Sigmoid colon (tissue), 4 donors: ENCODE measurements at regions not wholly inside any gene's neighbourhood (a gene's known extent, or its start where the extent isn't known, plus 50 kb on each side); places are given as distances from the start of the nearest gene placed in this dataset.
"Not testable (repeated sequence)": the region's sequence is repeated elsewhere in the genome, so short reads cannot be mapped to it uniquely, and the experiment has no call there.

Experiments
- EP300 ChIP-seq, 4 donors: sonication (generic); formaldehyde crosslinking; IDR thresholded peaks; one replicate each; pipeline ENCODE4 v1.6.1; 2017; ENCODE audit warnings: antibody characterized with exemption in 4 of 4
- POLR2A ChIP-seq, 2 donors: fragments of 450-650 bp; IDR thresholded peaks; one replicate each; pipeline ENCODE4 v1.6.1; 2016; ENCODE audit warnings: antibody characterized with exemption in 2 of 2, mild to moderate bottlenecking in 2 of 2, moderate library complexity in 2 of 2
- POLR2AphosphoS5 ChIP-seq, 4 donors: sonication (generic); formaldehyde crosslinking; IDR thresholded peaks; one replicate each; pipeline ENCODE4 v1.6.1; 2017; ENCODE audit warnings: antibody characterized with exemption in 4 of 4
- TF ChIP-seq, protein P1 (sequence below), 4 experiments: fragments of 450-650 bp in 3 of 4; fragments of 200-600 bp in 1 of 4; IDR thresholded peaks; one replicate each; pipeline ENCODE4 v1.5.1; 2016 to 2019; ENCODE audit warnings: antibody characterized with exemption in 4 of 4, mild to moderate bottlenecking in 3 of 4, moderate library complexity in 2 of 4

DNA sequence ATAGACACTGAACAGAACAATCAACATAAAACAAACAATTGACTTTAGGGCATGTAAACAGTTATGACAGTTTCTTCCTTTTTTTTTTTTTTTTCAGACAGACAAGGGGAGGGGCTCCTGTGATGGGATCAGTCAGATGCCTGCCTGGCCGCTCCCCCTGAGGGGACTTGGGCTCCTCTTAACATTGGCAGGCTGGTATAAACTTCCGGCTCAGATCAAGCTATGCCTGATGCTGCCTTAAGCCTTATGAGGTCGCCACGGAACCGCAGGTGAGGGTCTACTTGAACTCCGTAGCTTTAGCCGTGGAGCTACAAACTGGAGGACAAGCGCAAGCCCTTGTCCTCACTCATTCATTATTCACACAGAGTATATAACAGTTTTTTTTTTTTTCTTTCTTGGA lies 115.8 kb downstream of the UNC93B1 start:
- TF ChIP-seq POLR2A, POLR2AphosphoS5, EP300 (IDR thresholded peaks at IDR 0.05): not testable (repeated sequence)
- TF ChIP-seq, protein P1, sequence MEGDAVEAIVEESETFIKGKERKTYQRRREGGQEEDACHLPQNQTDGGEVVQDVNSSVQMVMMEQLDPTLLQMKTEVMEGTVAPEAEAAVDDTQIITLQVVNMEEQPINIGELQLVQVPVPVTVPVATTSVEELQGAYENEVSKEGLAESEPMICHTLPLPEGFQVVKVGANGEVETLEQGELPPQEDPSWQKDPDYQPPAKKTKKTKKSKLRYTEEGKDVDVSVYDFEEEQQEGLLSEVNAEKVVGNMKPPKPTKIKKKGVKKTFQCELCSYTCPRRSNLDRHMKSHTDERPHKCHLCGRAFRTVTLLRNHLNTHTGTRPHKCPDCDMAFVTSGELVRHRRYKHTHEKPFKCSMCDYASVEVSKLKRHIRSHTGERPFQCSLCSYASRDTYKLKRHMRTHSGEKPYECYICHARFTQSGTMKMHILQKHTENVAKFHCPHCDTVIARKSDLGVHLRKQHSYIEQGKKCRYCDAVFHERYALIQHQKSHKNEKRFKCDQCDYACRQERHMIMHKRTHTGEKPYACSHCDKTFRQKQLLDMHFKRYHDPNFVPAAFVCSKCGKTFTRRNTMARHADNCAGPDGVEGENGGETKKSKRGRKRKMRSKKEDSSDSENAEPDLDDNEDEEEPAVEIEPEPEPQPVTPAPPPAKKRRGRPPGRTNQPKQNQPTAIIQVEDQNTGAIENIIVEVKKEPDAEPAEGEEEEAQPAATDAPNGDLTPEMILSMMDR (IDR thresholded peaks at IDR 0.05), result not testable (repeated sequence)
